ENCODE measurements at regions not wholly inside any gene's neighbourhood (a gene's known extent, or its start where the extent isn't known, plus 50 kb on each side); places are given as distances from the start of the nearest gene placed in this dataset.

- no peak for TF ChIP-seq CTCF (IDR thresholded peaks at IDR 0.05)
- TF ChIP-seq POLR2A (IDR thresholded peaks at IDR 0.05) = no peak
These were observed 1002.3 kb upstream of the KCND2 start for GRCh38 chr7:119270644-119271043.
